Lower lobe of right lung (tissue), 2 donors: ENCODE measurements at regions not wholly inside any gene's neighbourhood (a gene's known extent, or its start where the extent isn't known, plus 50 kb on each side); places are given as distances from the start of the nearest gene placed in this dataset.

Experiments used
- ATAC-seq, 2 donors: fragments of 200-7000 bp; cut with Tn5 transposase; one replicate each; pipeline ENCODE4 v1.9.1; 2020 to 2022; ENCODE audit warnings: mild to moderate bottlenecking in 2 of 2, moderate library complexity in 2 of 2
- DNase-seq: peaks from one replicate; pipeline ENCODE4 v3.0.0-alpha.2; 2020
- H3K27ac ChIP-seq: fragments of 200-600 bp; one replicate; pipeline ENCODE4 v1.8.0; 2022
- H3K27me3 ChIP-seq: fragments of 200-600 bp; one replicate; pipeline ENCODE4 v1.8.0; 2022; ENCODE audit warnings: low read depth
- H3K36me3 ChIP-seq: fragments of 200-600 bp; one replicate; pipeline ENCODE4 v1.8.0; 2022; ENCODE audit warnings: mild to moderate bottlenecking
- H3K4me1 ChIP-seq: fragments of 200-600 bp; one replicate; pipeline ENCODE4 v1.8.0; 2022
- H3K4me3 ChIP-seq: fragments of 200-600 bp; one replicate; pipeline ENCODE4 v1.8.0; 2022; ENCODE audit warnings: mild to moderate bottlenecking
- H3K9me3 ChIP-seq: fragments of 200-600 bp; one replicate; pipeline ENCODE4 v1.8.0; 2022
- intact Hi-C: fragments of 100-400 bp; cut with DNase I; formaldehyde crosslinking; loops from one replicate; pipeline ENCODE4 v1.11.0; 2022
- TF ChIP-seq, protein P1 (sequence below): fragments of 200-600 bp; IDR thresholded peaks from one replicate; pipeline ENCODE4 v1.8.0; 2022; ENCODE audit warnings: antibody characterized with exemption, mild to moderate bottlenecking
- donor health status: DM: no; HTN: yes; CAD: no; lungs with severe emphysema.

DNA sequence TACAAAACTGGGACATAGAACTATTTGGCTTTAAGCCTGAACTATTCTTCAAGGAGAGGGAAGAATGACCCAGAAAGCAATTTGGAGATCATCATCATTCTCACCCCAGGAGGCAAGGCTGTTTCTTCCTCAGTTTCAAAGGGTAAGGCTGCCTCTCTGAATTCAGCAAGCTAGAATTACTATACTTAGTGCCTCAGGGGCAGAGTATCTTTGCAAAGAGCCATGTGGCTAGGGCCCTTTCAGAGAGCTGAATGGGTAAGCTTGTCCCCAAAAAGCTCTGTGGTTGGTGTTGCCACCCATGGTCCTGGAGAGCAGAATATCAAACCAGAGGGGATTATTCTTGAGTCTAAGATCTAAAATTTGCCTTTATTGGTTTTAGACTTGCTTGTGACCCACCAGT, 720.3 kb upstream of the ARPP21 start:
- no peaks in the 10 kb centered on the region for H3K36me3 ChIP-seq
- H3K4me1 ChIP-seq, result no peaks in the 10 kb centered on the region
- H3K4me3 ChIP-seq, result no peak overlapping the region
- H3K27ac ChIP-seq, result no peak overlapping the region
- no peaks in the 10 kb centered on the region for H3K27me3 ChIP-seq
- TF ChIP-seq, protein P1, sequence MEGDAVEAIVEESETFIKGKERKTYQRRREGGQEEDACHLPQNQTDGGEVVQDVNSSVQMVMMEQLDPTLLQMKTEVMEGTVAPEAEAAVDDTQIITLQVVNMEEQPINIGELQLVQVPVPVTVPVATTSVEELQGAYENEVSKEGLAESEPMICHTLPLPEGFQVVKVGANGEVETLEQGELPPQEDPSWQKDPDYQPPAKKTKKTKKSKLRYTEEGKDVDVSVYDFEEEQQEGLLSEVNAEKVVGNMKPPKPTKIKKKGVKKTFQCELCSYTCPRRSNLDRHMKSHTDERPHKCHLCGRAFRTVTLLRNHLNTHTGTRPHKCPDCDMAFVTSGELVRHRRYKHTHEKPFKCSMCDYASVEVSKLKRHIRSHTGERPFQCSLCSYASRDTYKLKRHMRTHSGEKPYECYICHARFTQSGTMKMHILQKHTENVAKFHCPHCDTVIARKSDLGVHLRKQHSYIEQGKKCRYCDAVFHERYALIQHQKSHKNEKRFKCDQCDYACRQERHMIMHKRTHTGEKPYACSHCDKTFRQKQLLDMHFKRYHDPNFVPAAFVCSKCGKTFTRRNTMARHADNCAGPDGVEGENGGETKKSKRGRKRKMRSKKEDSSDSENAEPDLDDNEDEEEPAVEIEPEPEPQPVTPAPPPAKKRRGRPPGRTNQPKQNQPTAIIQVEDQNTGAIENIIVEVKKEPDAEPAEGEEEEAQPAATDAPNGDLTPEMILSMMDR, result no peak
- intact Hi-C loops, result no loop called here
- no peaks in the 10 kb centered on the region for H3K9me3 ChIP-seq
- DNase-seq (no peak), ATAC-seq (no peak)

DNA sequence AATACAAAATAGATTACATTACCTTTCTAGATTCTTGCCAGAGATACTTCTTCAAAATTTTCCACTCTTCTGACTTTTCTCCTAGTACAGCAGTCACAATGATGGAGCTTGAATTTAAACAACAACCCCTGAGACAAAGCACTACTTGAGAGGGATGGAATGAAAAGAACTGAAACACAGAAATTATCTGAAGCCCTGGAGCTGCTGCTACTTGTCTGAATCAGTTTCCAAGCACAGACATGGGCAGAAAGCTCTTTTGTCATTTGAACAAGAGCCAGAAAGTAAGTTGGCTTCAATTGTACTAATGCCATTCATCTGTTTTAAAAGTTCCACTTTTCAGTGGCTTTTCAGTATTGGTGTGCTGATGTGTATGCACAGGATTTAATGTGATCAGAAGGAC, 718.5 kb upstream of the ARPP21 start:
- H3K36me3 ChIP-seq, result no peaks in the 10 kb centered on the region
- DNase-seq, result no peak
- intact Hi-C loops, result no loop called here
- no peak overlapping the region for H3K4me3 ChIP-seq
- no peak for ATAC-seq
- no peaks in the 10 kb centered on the region for H3K4me1 ChIP-seq
- H3K9me3 ChIP-seq, result no peaks in the 10 kb centered on the region
- H3K27me3 ChIP-seq, result no peaks in the 10 kb centered on the region
- no peak overlapping the region for H3K27ac ChIP-seq
- TF ChIP-seq, protein P1, result no peak

DNA sequence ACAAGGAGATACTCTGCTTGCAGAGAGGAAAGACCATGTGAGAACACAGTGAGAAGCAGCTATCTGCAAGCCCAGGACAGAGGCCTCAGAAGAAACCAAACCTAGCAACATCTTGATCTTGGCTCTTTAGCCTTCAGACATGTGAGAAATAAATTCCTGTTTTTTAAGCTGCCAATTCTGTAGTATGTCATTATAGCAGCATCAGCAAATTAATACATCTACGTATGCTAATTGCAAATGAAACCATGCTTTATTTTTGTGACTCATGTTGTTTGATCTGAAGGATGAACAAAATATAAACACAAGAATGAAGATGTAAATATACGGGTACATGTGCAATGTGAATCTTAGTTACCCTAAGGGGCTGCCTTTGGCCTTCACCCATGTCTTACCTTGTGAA, 714.4 kb upstream of the ARPP21 start:
- Histone ChIP-seq H3K27me3 (no peaks in the 10 kb centered on the region), H3K4me1 (no peaks in the 10 kb centered on the region), H3K27ac (no peak overlapping the region), H3K36me3 (no peaks in the 10 kb centered on the region), H3K4me3 (no peak overlapping the region), H3K9me3 (no peaks in the 10 kb centered on the region)
- ATAC-seq (no peak), DNase-seq (no peak)
- intact Hi-C loops, result no loop called here
- TF ChIP-seq, protein P1, result no peak

DNA sequence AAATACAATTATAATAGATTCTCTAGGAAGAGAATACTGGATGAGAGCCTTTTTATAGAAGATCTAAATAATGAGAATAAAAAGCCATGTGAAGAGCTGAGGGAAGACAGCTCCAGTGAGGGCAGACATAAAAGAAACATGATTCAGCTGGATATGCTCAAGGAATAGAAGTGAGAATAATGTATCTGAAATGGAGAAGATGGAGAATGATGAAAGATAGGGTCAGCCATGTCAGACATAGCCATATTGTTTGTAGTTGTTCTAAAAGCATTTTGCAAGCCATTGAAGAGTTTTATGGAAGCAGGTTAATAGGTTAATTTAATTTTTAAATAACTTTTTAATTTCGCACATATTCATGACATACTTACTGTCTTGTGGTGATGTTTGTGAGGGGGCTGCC, 713.5 kb upstream of the ARPP21 start:
- TF ChIP-seq, protein P1, result no peak
- no peak for DNase-seq
- Histone ChIP-seq H3K27ac (no peak overlapping the region), H3K27me3 (no peaks in the 10 kb centered on the region), H3K4me1 (no peaks in the 10 kb centered on the region), H3K36me3 (no peaks in the 10 kb centered on the region), H3K9me3 (no peaks in the 10 kb centered on the region), H3K4me3 (no peak overlapping the region)
- intact Hi-C loops, result no loop called here
- no peak for ATAC-seq

DNA sequence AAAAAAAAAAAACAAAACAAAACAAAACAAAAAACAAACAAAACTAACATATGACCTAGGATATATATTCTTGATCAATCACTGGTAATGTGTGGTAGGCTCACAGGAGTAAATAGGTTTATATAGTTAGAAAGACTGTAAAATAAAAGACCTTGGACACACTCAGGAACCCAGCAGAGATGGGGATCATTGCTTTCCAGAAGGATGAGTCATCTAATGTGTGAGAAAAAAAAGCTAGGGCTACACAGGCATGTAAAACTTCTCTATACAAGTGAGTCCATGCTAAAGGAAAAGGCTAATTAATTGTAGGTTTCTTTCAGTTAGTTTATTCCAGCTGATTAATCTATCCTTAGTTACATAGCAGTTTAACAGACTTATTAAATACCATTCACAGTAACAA, 710.3 kb upstream of the ARPP21 start:
- H3K4me1 ChIP-seq, result no peaks in the 10 kb centered on the region
- no peak for DNase-seq
- TF ChIP-seq, protein P1, result no peak
- ATAC-seq, result no peak
- no peak overlapping the region for H3K27ac ChIP-seq
- H3K36me3 ChIP-seq, result no peaks in the 10 kb centered on the region
- no peaks in the 10 kb centered on the region for H3K9me3 ChIP-seq
- H3K4me3 ChIP-seq, result no peak overlapping the region
- intact Hi-C loops, result no loop called here
- H3K27me3 ChIP-seq, result no peaks in the 10 kb centered on the region

DNA sequence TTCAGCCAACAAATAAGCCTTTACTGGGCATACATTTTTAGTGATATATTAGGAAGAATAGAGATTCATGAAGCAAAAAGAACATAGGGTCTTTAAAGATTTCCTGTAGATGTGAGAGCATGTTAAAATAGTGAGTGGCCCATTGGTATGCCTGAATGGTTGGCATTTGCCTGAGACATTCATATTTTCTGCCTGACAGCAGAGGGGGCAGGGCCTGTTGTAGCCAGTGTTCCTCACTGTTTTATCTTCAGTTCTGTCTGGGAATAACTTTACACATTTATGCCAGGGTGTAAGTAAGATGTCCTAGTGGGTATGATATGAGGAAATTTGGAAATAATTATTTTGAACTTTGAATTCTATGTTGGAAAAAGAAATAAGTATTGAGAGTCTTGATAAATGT, 704.7 kb upstream of the ARPP21 start:
- H3K27ac ChIP-seq, result no peak overlapping the region
- TF ChIP-seq, protein P1, result no peak
- H3K9me3 ChIP-seq, result peaks cover 4% of the 10 kb centered on the region
- H3K4me3 ChIP-seq, result no peak overlapping the region
- H3K4me1 ChIP-seq, result no peaks in the 10 kb centered on the region
- ATAC-seq, result no peak
- H3K27me3 ChIP-seq, result no peaks in the 10 kb centered on the region
- intact Hi-C loops, result no loop called here
- no peaks in the 10 kb centered on the region for H3K36me3 ChIP-seq
- no peak for DNase-seq
